Ovary (tissue), 3 donors: ENCODE measurements at regions not wholly inside any gene's neighbourhood (a gene's known extent, or its start where the extent isn't known, plus 50 kb on each side); places are given as distances from the start of the nearest gene placed in this dataset.

ENCODE experiments used
- CTCF ChIP-seq, 3 donors: fragments of 450-650 bp in 2 of 3; fragments of 200-600 bp in 1 of 3; IDR thresholded peaks; one replicate each; pipeline versions ENCODE4 v1.5.1 to v1.8.0; 2016 to 2022; ENCODE audit warnings: antibody characterized with exemption in 3 of 3, mild to moderate bottlenecking in 1 of 3
- EP300 ChIP-seq: sonication (generic); formaldehyde crosslinking; IDR thresholded peaks from one replicate; pipeline ENCODE4 v1.6.1; 2017; ENCODE audit warnings: antibody characterized with exemption
- POLR2A ChIP-seq: fragments of 450-650 bp; IDR thresholded peaks from one replicate; pipeline ENCODE4 v1.6.1; 2017; ENCODE audit warnings: antibody characterized with exemption, mild to moderate bottlenecking, moderate library complexity
- donor health status: DM: no; HTN: no; CAD: no.

GRCh38 chr5:98416541-98416940 is 356.9 kb upstream of the RGMB start:
- TF ChIP-seq POLR2A (no peak), CTCF (IDR thresholded peaks at IDR 0.05) (no peak), EP300 (no peak)
